ENCODE measurements at regions not wholly inside any gene's neighbourhood (a gene's known extent, or its start where the extent isn't known, plus 50 kb on each side); places are given as distances from the start of the nearest gene placed in this dataset.

- Histone ChIP-seq H3K36me3 (ENCODE audit: control insufficient read depth, insufficient read depth, low read length) (no peaks in the 10 kb centered on the region), H3K4me1 (ENCODE audit: control insufficient read depth, insufficient read depth, low read length) (no peaks in the 10 kb centered on the region), H3K4me3 (ENCODE audit: low read depth in 2 of 2, low read length in 2 of 2) (no peak overlapping the region), H3K9me3 (ENCODE audit: control insufficient read depth, insufficient read depth, low read depth, low read length) (no peaks in the 10 kb centered on the region), H3K27me3 (ENCODE audit: control insufficient read depth, insufficient read depth, low read length) (no peaks in the 10 kb centered on the region), H3K27ac (ENCODE audit: low read length) (no peak overlapping the region)
- TF ChIP-seq, protein P1, sequence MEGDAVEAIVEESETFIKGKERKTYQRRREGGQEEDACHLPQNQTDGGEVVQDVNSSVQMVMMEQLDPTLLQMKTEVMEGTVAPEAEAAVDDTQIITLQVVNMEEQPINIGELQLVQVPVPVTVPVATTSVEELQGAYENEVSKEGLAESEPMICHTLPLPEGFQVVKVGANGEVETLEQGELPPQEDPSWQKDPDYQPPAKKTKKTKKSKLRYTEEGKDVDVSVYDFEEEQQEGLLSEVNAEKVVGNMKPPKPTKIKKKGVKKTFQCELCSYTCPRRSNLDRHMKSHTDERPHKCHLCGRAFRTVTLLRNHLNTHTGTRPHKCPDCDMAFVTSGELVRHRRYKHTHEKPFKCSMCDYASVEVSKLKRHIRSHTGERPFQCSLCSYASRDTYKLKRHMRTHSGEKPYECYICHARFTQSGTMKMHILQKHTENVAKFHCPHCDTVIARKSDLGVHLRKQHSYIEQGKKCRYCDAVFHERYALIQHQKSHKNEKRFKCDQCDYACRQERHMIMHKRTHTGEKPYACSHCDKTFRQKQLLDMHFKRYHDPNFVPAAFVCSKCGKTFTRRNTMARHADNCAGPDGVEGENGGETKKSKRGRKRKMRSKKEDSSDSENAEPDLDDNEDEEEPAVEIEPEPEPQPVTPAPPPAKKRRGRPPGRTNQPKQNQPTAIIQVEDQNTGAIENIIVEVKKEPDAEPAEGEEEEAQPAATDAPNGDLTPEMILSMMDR (IDR thresholded peaks at IDR 0.05): no peak
- no peak for TF ChIP-seq TCF7L2 (IDR thresholded peaks at IDR 0.05; ENCODE audit: low read depth, low read length)
- no peak for TF ChIP-seq REST (IDR thresholded peaks at IDR 0.05; ENCODE audit: insufficient read depth in 1 of 2, low read depth in 2 of 2, low read length in 1 of 2)
- TF ChIP-seq SIN3A (IDR thresholded peaks at IDR 0.05; ENCODE audit: borderline replicate concordance, insufficient read depth, low read depth, low read length): no peak
- no peak for TF ChIP-seq POLR2AphosphoS5 (IDR thresholded peaks at IDR 0.05; ENCODE audit: low read depth, low read length)
- BruUV-seq (replicated peaks): no TSS peak
- CTCF ChIA-PET: no interaction called here
- in situ Hi-C loops (cut with HindIII; ENCODE audit: low pct_unique_long_range_greater_than_20kb, low sequenced_read_pairs) (no loop called here), intact Hi-C loops (cut with micrococcal nuclease; ENCODE audit: unreplicated experiment) (no loop called here)
- DNase-seq (ENCODE audit: low read depth, low spot score): no peak
- ATAC-seq: no peak
- POLR2A ChIA-PET: no interaction called here
Observed at GRCh38 chr6:158262082-158262481, 50.2 kb upstream of the TULP4 start.

Measured in Panc1 (cell line).